Natural killer cell (primary cell): ENCODE measurements at regions not wholly inside any gene's neighbourhood (a gene's known extent, or its start where the extent isn't known, plus 50 kb on each side); places are given as distances from the start of the nearest gene placed in this dataset.

Experiments used
- ATAC-seq, 3 donors: fragments of 150-1000 bp in 2 of 3; fragments of 200-7000 bp in 1 of 3; cut with Tn5 transposase; 1 replicate in 1 of 3; 2 replicates in 2 of 3; pipeline ENCODE4 v1.10.0; 2021; ENCODE audit warnings: mild to moderate bottlenecking in 2 of 3, moderate library complexity in 2 of 3
- DNase-seq, 2 donors: peaks; one replicate each; pipeline versions ENCODE4 v3.0.0 to v3.0.0-alpha.2; 2013 to 2021; ENCODE audit warnings: mixed read lengths in 1 of 2
- H3K27ac ChIP-seq: one replicate; pipeline ENCODE4 v1.5.1; 2013; ENCODE audit warnings: mild to moderate bottlenecking, low read length
- H3K27me3 ChIP-seq: one replicate; pipeline ENCODE4 v1.6.1; 2013; ENCODE audit warnings: low read length; ENCODE audit not compliant: control insufficient read depth, insufficient read depth
- H3K36me3 ChIP-seq: one replicate; pipeline ENCODE4 v1.6.1; 2013; ENCODE audit warnings: low read length; ENCODE audit not compliant: control insufficient read depth, insufficient read depth
- H3K4me1 ChIP-seq: one replicate; pipeline ENCODE4 v1.6.1; 2013; ENCODE audit warnings: low read length; ENCODE audit not compliant: control insufficient read depth, insufficient read depth
- H3K4me3 ChIP-seq: one replicate; pipeline ENCODE4 v1.5.1; 2013; ENCODE audit warnings: low read length
- H3K9me3 ChIP-seq: one replicate; pipeline ENCODE4 v1.6.1; 2013; ENCODE audit warnings: low read length; ENCODE audit not compliant: control insufficient read depth, insufficient read depth
- H3K27ac Mint-ChIP-seq, 2 donors: one replicate each; pipeline ENCODE4 v1.8.0; 2022; ENCODE audit warnings: mild to moderate bottlenecking in 2 of 2, mixed read lengths in 2 of 2, moderate library complexity in 1 of 2
- H3K27me3 Mint-ChIP-seq, 2 donors: one replicate each; pipeline ENCODE4 v1.8.0; 2022; ENCODE audit warnings: low read depth in 2 of 2, mixed read lengths in 2 of 2
- H3K36me3 Mint-ChIP-seq: one replicate; pipeline ENCODE4 v1.8.0; 2022; ENCODE audit warnings: mixed read lengths
- H3K4me1 Mint-ChIP-seq, 2 donors: one replicate each; pipeline ENCODE4 v1.8.0; 2022; ENCODE audit warnings: mixed read lengths in 2 of 2
- H3K4me3 Mint-ChIP-seq: one replicate; pipeline ENCODE4 v1.8.0; 2022; ENCODE audit warnings: mild to moderate bottlenecking, moderate library complexity, mixed read lengths
- H3K9me3 Mint-ChIP-seq, 2 donors: one replicate each; pipeline ENCODE4 v1.8.0; 2022; ENCODE audit warnings: mixed read lengths in 2 of 2
- WGBS: methylation state at CpG from one replicate; pipeline ENCODE4 v1.1.7; 2013; ENCODE audit warnings: missing lambda C conversion rate; ENCODE audit not compliant: insufficient coverage; 5-methylcytosine and 5-hydroxymethylcytosine counted together
- intact Hi-C: fragments of 100-400 bp; cut with micrococcal nuclease; formaldehyde crosslinking; loops from one replicate; pipeline ENCODE4 v1.14.2; 2022
- TF ChIP-seq, protein P1 (sequence below): fragments of 200-600 bp; IDR thresholded peaks from one replicate; pipeline ENCODE4 v1.8.0; 2022; ENCODE audit warnings: antibody characterized with exemption

DNA sequence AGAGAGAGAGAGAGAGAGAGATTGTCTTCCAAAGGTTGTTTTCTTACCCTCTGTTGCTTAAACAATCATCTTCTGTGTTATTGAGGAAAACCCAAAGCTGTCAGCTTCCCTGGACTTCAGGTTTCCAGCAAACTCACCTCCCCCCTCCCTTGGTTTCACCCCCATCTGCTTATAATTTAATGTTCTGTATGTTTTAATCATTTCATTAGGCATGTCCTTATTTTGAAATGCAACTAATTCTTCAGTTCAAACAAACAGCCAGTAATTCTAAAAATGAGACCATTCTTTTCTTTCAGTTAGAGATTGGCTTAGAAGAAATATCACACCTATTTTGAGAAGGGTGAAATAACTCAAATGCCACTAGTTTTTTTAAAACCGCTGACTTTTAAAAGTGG lies 102.9 kb downstream of the FAM204A start:
- Histone ChIP-seq H3K4me3 (no peak overlapping the region), H3K4me1 (no peaks in the 10 kb centered on the region), H3K36me3 (no peaks in the 10 kb centered on the region), H3K9me3 (no peaks in the 10 kb centered on the region), H3K27me3 (peaks cover 7% of the 10 kb centered on the region), H3K27ac (no peak overlapping the region)
- DNase-seq (no peak), ATAC-seq (no peak)
- intact Hi-C loops, result no loop called here
- WGBS, result 60% methylated on average over 1 of the region's 1 CpG
- H3K4me3 Mint-ChIP-seq, result no peak overlapping the region
- H3K9me3 Mint-ChIP-seq, result no peaks in the 10 kb centered on the region
- H3K27ac Mint-ChIP-seq, result no peak overlapping the region
- TF ChIP-seq, protein P1, sequence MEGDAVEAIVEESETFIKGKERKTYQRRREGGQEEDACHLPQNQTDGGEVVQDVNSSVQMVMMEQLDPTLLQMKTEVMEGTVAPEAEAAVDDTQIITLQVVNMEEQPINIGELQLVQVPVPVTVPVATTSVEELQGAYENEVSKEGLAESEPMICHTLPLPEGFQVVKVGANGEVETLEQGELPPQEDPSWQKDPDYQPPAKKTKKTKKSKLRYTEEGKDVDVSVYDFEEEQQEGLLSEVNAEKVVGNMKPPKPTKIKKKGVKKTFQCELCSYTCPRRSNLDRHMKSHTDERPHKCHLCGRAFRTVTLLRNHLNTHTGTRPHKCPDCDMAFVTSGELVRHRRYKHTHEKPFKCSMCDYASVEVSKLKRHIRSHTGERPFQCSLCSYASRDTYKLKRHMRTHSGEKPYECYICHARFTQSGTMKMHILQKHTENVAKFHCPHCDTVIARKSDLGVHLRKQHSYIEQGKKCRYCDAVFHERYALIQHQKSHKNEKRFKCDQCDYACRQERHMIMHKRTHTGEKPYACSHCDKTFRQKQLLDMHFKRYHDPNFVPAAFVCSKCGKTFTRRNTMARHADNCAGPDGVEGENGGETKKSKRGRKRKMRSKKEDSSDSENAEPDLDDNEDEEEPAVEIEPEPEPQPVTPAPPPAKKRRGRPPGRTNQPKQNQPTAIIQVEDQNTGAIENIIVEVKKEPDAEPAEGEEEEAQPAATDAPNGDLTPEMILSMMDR, result no peak
- peaks cover 0 to 8% of the 10 kb centered on the region in 2 donors for H3K4me1 Mint-ChIP-seq
- H3K27me3 Mint-ChIP-seq, result peaks cover 14 to 22% of the 10 kb centered on the region in 2 donors
- H3K36me3 Mint-ChIP-seq, result no peaks in the 10 kb centered on the region

DNA sequence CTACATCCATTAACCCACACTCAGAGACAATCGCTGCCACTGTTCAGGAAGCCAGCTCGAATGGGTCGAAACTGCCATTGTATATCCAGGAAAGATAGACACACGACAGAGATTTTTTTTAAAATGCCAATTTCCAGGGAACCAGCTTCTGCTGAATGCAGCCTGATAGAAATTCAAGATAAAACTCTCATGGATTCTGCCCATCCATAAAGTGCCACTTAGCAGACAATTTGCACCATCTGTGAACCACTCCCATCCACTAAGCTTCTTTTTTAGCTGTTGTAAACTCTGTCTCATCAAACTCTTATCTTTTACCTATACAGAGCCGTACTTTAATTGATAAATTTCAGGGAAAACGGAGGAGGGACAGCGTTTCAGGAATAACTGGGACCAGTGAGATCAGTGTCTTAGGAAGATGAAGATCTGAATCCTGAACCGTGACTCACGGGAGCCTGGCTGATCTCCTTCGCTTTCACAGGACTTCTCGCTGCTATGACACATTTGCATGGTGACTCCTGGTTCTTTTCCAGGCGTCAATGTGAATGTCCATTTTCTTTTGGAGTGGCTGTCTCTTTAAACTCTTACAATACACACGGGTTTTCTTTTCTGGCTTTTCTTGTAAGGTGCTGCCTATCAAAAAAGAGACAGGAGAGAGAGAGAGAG lies 103.4 kb downstream of the FAM204A start:
- 49% methylated on average over 12 of the region's 13 CpGs for WGBS
- intact Hi-C loops, result no loop called here
- no peaks in the 10 kb centered on the region for H3K36me3 ChIP-seq
- Mint-ChIP-seq H3K27ac (no peak overlapping the region), H3K9me3 (no peaks in the 10 kb centered on the region), H3K4me3 (no peak overlapping the region), H3K36me3 (no peaks in the 10 kb centered on the region), H3K4me1 (peaks cover 0 to 8% of the 10 kb centered on the region in 2 donors), H3K27me3 (peaks cover 8 to 17% of the 10 kb centered on the region in 2 donors)
- H3K27ac ChIP-seq, result no peak overlapping the region
- no peak for DNase-seq
- ATAC-seq, result peak in 1 of 3 donors; percentile 17
- no peaks in the 10 kb centered on the region for H3K4me1 ChIP-seq
- H3K9me3 ChIP-seq, result no peaks in the 10 kb centered on the region
- no peak overlapping the region for H3K4me3 ChIP-seq
- TF ChIP-seq, protein P1, result no peak
- peaks cover 7% of the 10 kb centered on the region for H3K27me3 ChIP-seq

DNA sequence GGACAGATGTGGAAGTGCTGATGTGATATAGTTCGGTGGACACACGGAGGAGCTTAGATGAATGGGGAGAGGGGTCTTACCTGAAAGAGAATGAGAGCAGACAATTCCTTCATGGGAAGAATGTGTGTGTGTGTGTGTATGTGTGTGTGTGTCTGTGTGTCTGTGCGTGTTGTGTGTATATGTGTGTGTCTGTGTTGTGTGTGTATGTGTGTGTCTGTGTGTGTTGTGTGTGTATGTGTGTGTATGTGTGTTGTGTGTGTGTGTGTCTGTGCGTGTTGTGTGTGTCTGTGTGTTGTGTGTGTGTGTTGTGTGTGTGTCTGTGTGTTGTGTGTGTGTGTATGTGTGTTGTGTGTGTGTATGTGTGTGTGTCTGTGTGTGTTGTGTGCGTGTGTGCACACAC lies 104.2 kb downstream of the FAM204A start:
- Histone ChIP-seq H3K4me3 (no peak overlapping the region), H3K36me3 (no peaks in the 10 kb centered on the region), H3K27ac (no peak overlapping the region), H3K9me3 (no peaks in the 10 kb centered on the region), H3K4me1 (no peaks in the 10 kb centered on the region), H3K27me3 (peaks cover 7% of the 10 kb centered on the region)
- ATAC-seq, result peak in 1 of 3 donors; percentile 32
- Mint-ChIP-seq H3K36me3 (no peaks in the 10 kb centered on the region), H3K27me3 (peaks cover 7 to 20% of the 10 kb centered on the region in 2 donors), H3K4me3 (no peak overlapping the region), H3K4me1 (peaks cover 0 to 8% of the 10 kb centered on the region in 2 donors), H3K27ac (no peak overlapping the region), H3K9me3 (no peaks in the 10 kb centered on the region)
- 75% methylated on average over 5 of the region's 5 CpGs for WGBS
- TF ChIP-seq, protein P1, result no peak
- no peak for DNase-seq
- intact Hi-C loops, result no loop called here

DNA sequence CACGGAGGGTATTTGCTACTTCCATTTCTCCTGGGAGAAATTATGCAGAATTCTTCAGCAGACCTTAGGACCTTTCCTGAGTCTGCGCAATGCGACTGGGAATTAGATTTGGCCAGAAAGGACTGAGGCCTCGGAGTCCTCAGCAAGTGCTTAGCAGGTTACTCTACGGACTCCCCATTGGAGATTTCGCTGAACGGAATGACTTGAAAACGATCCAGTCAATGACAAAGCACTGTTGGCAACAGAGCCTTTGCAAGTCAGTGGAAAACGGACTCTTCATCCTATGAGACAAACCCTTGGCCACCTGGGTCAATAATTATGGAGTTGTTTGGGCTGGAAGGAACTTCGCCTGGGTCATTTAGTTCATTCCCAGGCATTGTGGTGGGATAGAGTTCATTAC lies 107.4 kb downstream of the FAM204A start:
- Mint-ChIP-seq H3K27ac (no peak overlapping the region), H3K4me1 (peaks cover 0 to 4% of the 10 kb centered on the region in 2 donors), H3K9me3 (no peaks in the 10 kb centered on the region), H3K36me3 (no peaks in the 10 kb centered on the region), H3K27me3 (peaks cover 7 to 18% of the 10 kb centered on the region in 2 donors), H3K4me3 (no peak overlapping the region)
- TF ChIP-seq, protein P1, result no peak
- DNase-seq (no peak), ATAC-seq (no peak)
- intact Hi-C loops, result no loop called here
- WGBS, result 91% methylated on average over 9 of the region's 10 CpGs
- no peaks in the 10 kb centered on the region for H3K4me1 ChIP-seq
- no peak overlapping the region for H3K27ac ChIP-seq
- H3K9me3 ChIP-seq, result no peaks in the 10 kb centered on the region
- no peaks in the 10 kb centered on the region for H3K27me3 ChIP-seq
- H3K36me3 ChIP-seq, result no peaks in the 10 kb centered on the region
- H3K4me3 ChIP-seq, result no peak overlapping the region
